H1 (cell line): ENCODE measurements at regions not wholly inside any gene's neighbourhood (a gene's known extent, or its start where the extent isn't known, plus 50 kb on each side); places are given as distances from the start of the nearest gene placed in this dataset.

ENCODE experiments used
- CTCF ChIA-PET: fragments of 300-600 bp; sonication (Branson Sonifier 250); formaldehyde crosslinking; loops from one replicate; lab custom pipeline; 2021; ENCODE audit not compliant: partially characterized antibody; lab: Charles Lee
- POLR2A ChIA-PET: fragments of 300-600 bp; sonication (Branson Sonifier 250); formaldehyde crosslinking; loops from one replicate; lab custom pipeline; 2021; ENCODE audit warnings: inconsistent platforms; ENCODE audit not compliant: partially characterized antibody; lab: Charles Lee
- DNase-seq, 2 experiments: peaks; one replicate each; pipeline versions ENCODE4 v3.0.0 to v3.0.0-alpha.2; 2010 to 2022; ENCODE audit warnings: low spot score in 2 of 2, low read depth in 1 of 2, mixed read lengths in 1 of 2
- FAIRE-seq: peaks from 2 replicates; lab custom pipeline; 2011; peaks lifted over from hg19 to GRCh38; lab: Jason Lieb, UNC
- H2AFZ ChIP-seq: 2 replicates; pipeline ENCODE4 v1.8.1; 2012; ENCODE audit warnings: low read length, inconsistent platforms
- H2AK5ac ChIP-seq: 2 replicates; pipeline ENCODE4 v1.6.1; 2013; ENCODE audit warnings: low read depth, low read length
- H2BK120ac ChIP-seq: replicated peaks from 2 replicates; pipeline ENCODE3; 2013; ENCODE audit warnings: low read depth, low read length, inconsistent platforms
- H2BK12ac ChIP-seq: 2 replicates; pipeline ENCODE4 v1.6.1; 2013; ENCODE audit warnings: low read depth, low read length
- H2BK15ac ChIP-seq: 2 replicates; pipeline ENCODE4 v1.6.1; 2013; ENCODE audit warnings: low read length
- H2BK20ac ChIP-seq: 2 replicates; pipeline ENCODE4 v1.6.1; 2013; ENCODE audit warnings: low read length
- H2BK5ac ChIP-seq: 2 replicates; pipeline ENCODE4 v1.6.1; 2013; ENCODE audit warnings: low read depth, low read length
- H3K14ac ChIP-seq: 2 replicates; pipeline ENCODE4 v1.6.1; 2013; ENCODE audit warnings: inconsistent platforms; ENCODE audit not compliant: insufficient read length
- H3K18ac ChIP-seq: 2 replicates; pipeline ENCODE4 v1.6.1; 2013; ENCODE audit warnings: low read length; ENCODE audit errors: extremely low read depth
- H3K23ac ChIP-seq: 2 replicates; pipeline ENCODE4 v1.6.1; 2013; ENCODE audit warnings: inconsistent platforms; ENCODE audit not compliant: insufficient read length
- H3K23me2 ChIP-seq: 2 replicates; pipeline ENCODE4 v1.6.1; 2013; ENCODE audit warnings: low read depth, low read length
- H3K27ac ChIP-seq: 2 replicates; pipeline ENCODE4 v1.6.1; 2011; ENCODE audit warnings: low read depth, low read length, inconsistent platforms
- H3K27me3 ChIP-seq, 4 experiments: replicated peaks in 1 of 4; 1 replicate in 1 of 4; 2 replicates in 3 of 4; pipeline versions ENCODE4 v1.6.1 to v1.8.1; 2011 to 2013; ENCODE audit warnings: low read length in 3 of 4, mild to moderate bottlenecking in 3 of 4, inconsistent platforms in 2 of 4, mixed read lengths in 2 of 4, moderate library complexity in 1 of 4; ENCODE audit not compliant: control insufficient read depth in 3 of 4, insufficient read depth in 3 of 4; ENCODE audit errors: extremely low read depth in 1 of 4
- H3K36me3 ChIP-seq, 4 experiments: 2 replicates each; pipeline versions ENCODE4 v1.6.1 to v1.8.1; 2011 to 2013; ENCODE audit warnings: mild to moderate bottlenecking in 4 of 4, low read length in 3 of 4, moderate library complexity in 2 of 4, control low read depth in 1 of 4, inconsistent platforms in 1 of 4; ENCODE audit not compliant: insufficient read depth in 4 of 4, control insufficient read depth in 2 of 4
- H3K4ac ChIP-seq: replicated peaks from 2 replicates; pipeline ENCODE3; 2013; ENCODE audit warnings: low read length, low read depth, mixed read lengths, inconsistent platforms; ENCODE audit not compliant: insufficient read length
- H3K4me1 ChIP-seq, 4 experiments: replicated peaks in 1 of 4; 1 replicate in 1 of 4; 2 replicates in 3 of 4; pipeline versions ENCODE4 v1.6.1 to v1.8.1; 2011 to 2013; ENCODE audit warnings: low read length in 3 of 4, inconsistent platforms in 2 of 4, mixed read lengths in 1 of 4; ENCODE audit not compliant: insufficient read depth in 4 of 4, control insufficient read depth in 3 of 4
- H3K4me2 ChIP-seq, 2 experiments: 2 replicates each; pipeline versions ENCODE4 v1.6.1 to v1.8.1; 2011 to 2013; ENCODE audit warnings: low read depth in 2 of 2, low read length in 2 of 2, control low read depth in 1 of 2, inconsistent platforms in 1 of 2, mild to moderate bottlenecking in 1 of 2; ENCODE audit not compliant: insufficient read depth in 1 of 2
- H3K4me3 ChIP-seq, 4 experiments: fragments of 200-600, 300-600 bp in 1 of 4; sonication (generic), shearing (Covaris generic), sonication (Bioruptor Twin) in 1 of 4; 2 replicates each; pipeline versions ENCODE4 v1.5.1 to v1.8.1; 2011 to 2016; ENCODE audit warnings: low read length in 4 of 4, low read depth in 3 of 4, control low read depth in 2 of 4, inconsistent platforms in 2 of 4, mild to moderate bottlenecking in 2 of 4, mixed read lengths in 1 of 4, moderate library complexity in 1 of 4; ENCODE audit not compliant: insufficient read depth in 2 of 4; ENCODE audit errors: extremely low read depth in 1 of 4
- H3K56ac ChIP-seq: replicated peaks from 2 replicates; pipeline ENCODE3; 2013; ENCODE audit warnings: low read depth, mild to moderate bottlenecking, mixed read lengths, low read length, inconsistent platforms; ENCODE audit not compliant: insufficient read length
- H3K79me1 ChIP-seq: 2 replicates; pipeline ENCODE4 v1.6.1; 2013; ENCODE audit warnings: low read depth, low read length, control low read depth
- H3K79me2 ChIP-seq, 2 experiments: 2 replicates each; pipeline versions ENCODE4 v1.6.1 to v1.8.1; 2012 to 2013; ENCODE audit warnings: low read length in 2 of 2, mild to moderate bottlenecking in 2 of 2, inconsistent platforms in 1 of 2; ENCODE audit not compliant: insufficient read depth in 2 of 2, control insufficient read depth in 1 of 2
- H3K9ac ChIP-seq, 4 experiments: replicated peaks in 1 of 4; 1 replicate in 1 of 4; 2 replicates in 3 of 4; pipeline versions ENCODE4 v1.6.1 to v1.8.1; 2011 to 2013; ENCODE audit warnings: low read depth in 3 of 4, low read length in 3 of 4, control low read depth in 2 of 4, mild to moderate bottlenecking in 2 of 4, moderate library complexity in 2 of 4, inconsistent platforms in 1 of 4; ENCODE audit errors: extremely low read depth in 1 of 4
- H3K9me3 ChIP-seq, 2 experiments: 2 replicates each; pipeline versions ENCODE4 v1.6.1 to v1.8.1; 2012 to 2013; ENCODE audit warnings: mild to moderate bottlenecking in 2 of 2, moderate library complexity in 2 of 2, control low read depth in 1 of 2, inconsistent platforms in 1 of 2, low read depth in 1 of 2, low read length in 1 of 2, mixed read lengths in 1 of 2; ENCODE audit not compliant: insufficient read depth in 2 of 2
- H4K20me1 ChIP-seq, 2 experiments: replicated peaks in 1 of 2; 2 replicates each; pipeline versions ENCODE3 to v1.8.1; 2011 to 2013; ENCODE audit warnings: inconsistent platforms in 2 of 2, low read length in 2 of 2, mild to moderate bottlenecking in 1 of 2; ENCODE audit not compliant: insufficient read depth in 2 of 2, control insufficient read depth in 1 of 2
- H4K5ac ChIP-seq: 2 replicates; pipeline ENCODE4 v1.6.1; 2013; ENCODE audit warnings: low read length, low read depth, mixed read lengths, inconsistent platforms; ENCODE audit not compliant: insufficient read length
- H4K8ac ChIP-seq: 2 replicates; pipeline ENCODE4 v1.8.0; 2013; ENCODE audit warnings: mild to moderate bottlenecking, moderate library complexity, low read length, inconsistent platforms; ENCODE audit not compliant: insufficient read depth; ENCODE audit errors: extremely low read depth
- H4K91ac ChIP-seq: replicated peaks from 2 replicates; pipeline ENCODE3; 2013; ENCODE audit warnings: low read length, mixed read lengths, inconsistent platforms; ENCODE audit not compliant: insufficient read length
- NRF1 ChIP-seq: IDR thresholded peaks from 2 replicates; pipeline ENCODE4 v1.6.1; 2011; ENCODE audit warnings: mild to moderate bottlenecking, low read depth, low read length, improper control_type of control experiment
- SAP30 ChIP-seq: fragments of 300-600 bp; sonication (generic); IDR thresholded peaks from 2 replicates; pipeline ENCODE4 v1.7.1; 2012; ENCODE audit warnings: low read length, moderate library complexity, mild to moderate bottlenecking, inconsistent platforms; ENCODE audit not compliant: insufficient read depth, insufficient replicate concordance
- SIN3A ChIP-seq, 2 experiments: IDR thresholded peaks in 1 of 2; conservative IDR thresholded peaks in 1 of 2; 2 replicates each; pipeline ENCODE4 v1.6.1; 2011 to 2012; ENCODE audit warnings: low read length in 2 of 2, improper control_type of control experiment in 1 of 2, low read depth in 1 of 2, mild to moderate bottlenecking in 1 of 2
- TCF12 ChIP-seq: IDR thresholded peaks from 2 replicates; pipeline ENCODE4 v1.6.1; 2011; ENCODE audit warnings: low read depth, mild to moderate bottlenecking, low read length
- WGBS, 2 experiments: shearing (Covaris generic) in 1 of 2; methylation state at CpG; one replicate each; pipeline versions ENCODE4 v1.1.6 to v1.1.7; 2013 to 2015; ENCODE audit warnings: low lambda C conversion rate in 2 of 2, mixed read lengths in 2 of 2, inconsistent platforms in 1 of 2, low coverage in 1 of 2, missing lambda C conversion rate in 1 of 2; ENCODE audit not compliant: insufficient replicate concordance in 2 of 2, insufficient coverage in 1 of 2, insufficient read length in 1 of 2; ENCODE audit errors: extremely low coverage in 1 of 2, missing lambda C conversion rate in 1 of 2; 5-methylcytosine and 5-hydroxymethylcytosine counted together

GRCh38 chr22:34001701-34002466, 81.6 kb upstream of the LARGE1 start:
- H4K5ac ChIP-seq: no peak overlapping the region
- TF ChIP-seq NRF1: no peak
- no peak for TF ChIP-seq SIN3A (conservative IDR thresholded peaks at IDR 0.05 in 1 of 2, IDR thresholded peaks at IDR 0.05 in 1 of 2; ENCODE audit: low read depth in 1 of 2, low read length in 2 of 2)
- no peak for TF ChIP-seq TCF12
- TF ChIP-seq SAP30: no peak
- no peak overlapping the region for H3K9ac ChIP-seq
- no peak overlapping the region for H2BK15ac ChIP-seq
- no peak overlapping the region for H2BK120ac ChIP-seq
- no peak overlapping the region for H2BK20ac ChIP-seq
- no peaks in the 10 kb centered on the region for H4K20me1 ChIP-seq
- H3K4me3 ChIP-seq: no peak overlapping the region
- H2AFZ ChIP-seq: no peak overlapping the region
- CTCF ChIA-PET: no interaction called here
- no peak overlapping the region for H3K27ac ChIP-seq
- H3K23me2 ChIP-seq: no peaks in the 10 kb centered on the region; the same call in 1 of the 2 replicates
- no peak overlapping the region for H3K23ac ChIP-seq
- H2AK5ac ChIP-seq: no peak overlapping the region
- peaks cover 29 to 35% of the 10 kb centered on the region in 2 experiments for H3K9me3 ChIP-seq
- H3K14ac ChIP-seq: no peak overlapping the region
- POLR2A ChIA-PET: no interaction called here
- DNase-seq (no peak), FAIRE-seq (no peak)
- H3K79me1 ChIP-seq: no peaks in the 10 kb centered on the region
- no peaks in the 10 kb centered on the region for H3K4me1 ChIP-seq
- H3K27me3 ChIP-seq: no peaks in the 10 kb centered on the region
- WGBS, 2 experiments: 82% methylated on average over 3 of the region's 3 CpGs; no CpG with 5 or more reads in 1 of the 2 experiments
- H3K4ac ChIP-seq: no peak overlapping the region
- H3K18ac ChIP-seq: no peak overlapping the region
- no peak overlapping the region for H3K56ac ChIP-seq
- no peak overlapping the region for H2BK5ac ChIP-seq
- H3K36me3 ChIP-seq: no peaks in the 10 kb centered on the region; a peak in 1 of 8 replicates
- H3K79me2 ChIP-seq: no peaks in the 10 kb centered on the region
- no peak overlapping the region for H3K4me2 ChIP-seq
- H4K91ac ChIP-seq: no peak overlapping the region
- no peak overlapping the region for H2BK12ac ChIP-seq
- H4K8ac ChIP-seq: no peak overlapping the region
